Hematopoietic multipotent progenitor cell treated with erythropoietin and hydrocortisone succinate and interleukin-3 and kit ligand, for 6 days (in vitro differentiated cells): ENCODE measurements at regions not wholly inside any gene's neighbourhood (a gene's known extent, or its start where the extent isn't known, plus 50 kb on each side); places are given as distances from the start of the nearest gene placed in this dataset.
"Not testable (repeated sequence)": the region's sequence is repeated elsewhere in the genome, so short reads cannot be mapped to it uniquely, and the experiment has no call there.

ENCODE experiments used
- DNase-seq: peaks from one replicate; pipeline ENCODE4 v3.0.0-alpha.2; 2015

- no peak for DNase-seq
Observed at GRCh38 chr22:22810471-22810870, 77.1 kb upstream of the IGLL5 start.

- DNase-seq: no peak
Observed at GRCh38 chr22:22811016-22812009, 76.3 kb upstream of the IGLL5 start.

GRCh38 chr22:22812031-22812905 lies 75.3 kb upstream of the IGLL5 start:
- DNase-seq: no peak

- no peak for DNase-seq
Observed at GRCh38 chr22:22813126-22814075, 74.2 kb upstream of the IGLL5 start.

- no peak for DNase-seq
Observed at GRCh38 chr22:22814666-22815396, 72.8 kb upstream of the IGLL5 start.

GRCh38 chr22:22815397-22816170 lies 72.0 kb upstream of the IGLL5 start:
- DNase-seq: peak; percentile 38

- DNase-seq: no peak
Observed at GRCh38 chr22:22816171-22816514, 71.5 kb upstream of the IGLL5 start.

- no peak for DNase-seq
Observed at GRCh38 chr22:22816766-22817410, 70.7 kb upstream of the IGLL5 start.

- DNase-seq: no peak
Observed at GRCh38 chr22:22817468-22818201, 70.0 kb upstream of the IGLL5 start.

- no peak for DNase-seq
Observed at GRCh38 chr22:22818202-22818538, 69.4 kb upstream of the IGLL5 start.

GRCh38 chr22:22818861-22819855 lies 68.5 kb upstream of the IGLL5 start:
- DNase-seq: peak; percentile 26

GRCh38 chr22:22820076-22820475 lies 67.5 kb upstream of the IGLL5 start:
- no peak for DNase-seq

GRCh38 chr22:22820626-22821025 lies 67.0 kb upstream of the IGLL5 start:
- no peak for DNase-seq

- no peak for DNase-seq
Observed at GRCh38 chr22:22821340-22821739, 66.3 kb upstream of the IGLL5 start.

GRCh38 chr22:22822106-22822505 lies 65.5 kb upstream of the IGLL5 start:
- no peak for DNase-seq

GRCh38 chr22:22822553-22822952 lies 65.1 kb upstream of the IGLL5 start:
- not testable (repeated sequence) for DNase-seq

- peak; percentile 29 for DNase-seq
Observed at GRCh38 chr22:22823131-22823810, 64.3 kb upstream of the IGLL5 start.
